Thyroid gland (tissue), 4 donors: ENCODE measurements at regions not wholly inside any gene's neighbourhood (a gene's known extent, or its start where the extent isn't known, plus 50 kb on each side); places are given as distances from the start of the nearest gene placed in this dataset.

Experiments used
- DNase-seq, 2 donors: peaks; one replicate each; pipeline ENCODE4 v3.0.0-alpha.2; 2019
- H3K27ac ChIP-seq, 3 donors: fragments of 200-600 bp; sonication (generic); 1 replicate in 2 of 3; 2 replicates in 1 of 3; pipeline ENCODE4 v1.5.1; 2016 to 2019; ENCODE audit warnings: mild to moderate bottlenecking in 1 of 3, moderate library complexity in 1 of 3
- H3K27me3 ChIP-seq: fragments of 200-600 bp; sonication (generic); one replicate; pipeline ENCODE4 v1.5.1; 2019
- H3K36me3 ChIP-seq, 2 donors: fragments of 200-600 bp; sonication (generic); one replicate each; pipeline ENCODE4 v1.5.1; 2016 to 2019
- H3K4me1 ChIP-seq, 2 donors: fragments of 200-600 bp; sonication (generic); one replicate each; pipeline ENCODE4 v1.5.1; 2017 to 2019
- H3K4me3 ChIP-seq, 3 donors: fragments of 200-600 bp; sonication (generic); replicated peaks in 1 of 3; 1 replicate in 2 of 3; 2 replicates in 1 of 3; pipeline ENCODE4 v1.5.1; 2016; ENCODE audit warnings: mild to moderate bottlenecking in 1 of 3
- H3K9me3 ChIP-seq: fragments of 200-600 bp; sonication (generic); one replicate; pipeline ENCODE4 v1.5.1; 2017
- CTCF ChIP-seq, 6 experiments: fragments of 200-600 bp in 3 of 6; fragments of 450-650 bp in 3 of 6; sonication (generic) in 3 of 6; IDR thresholded peaks; one replicate each; pipeline ENCODE4 v1.5.1; 2016 to 2019; ENCODE audit warnings: antibody characterized with exemption in 6 of 6, mild to moderate bottlenecking in 2 of 6, inconsistent platforms in 1 of 6, moderate library complexity in 1 of 6
- POLR2A ChIP-seq, 2 donors: fragments of 450-650 bp; IDR thresholded peaks; one replicate each; pipeline ENCODE4 v1.6.1; 2017; ENCODE audit warnings: antibody characterized with exemption in 2 of 2, mild to moderate bottlenecking in 2 of 2, moderate library complexity in 1 of 2
- WGBS, 2 donors: methylation state at CpG; one replicate each; pipeline ENCODE4 v1.1.5; 2017; 5-methylcytosine and 5-hydroxymethylcytosine counted together
- intact Hi-C: fragments of 100-400 bp; cut with DNase I; formaldehyde crosslinking; loops from one replicate; pipeline ENCODE4 v1.15.1; 2023

DNA sequence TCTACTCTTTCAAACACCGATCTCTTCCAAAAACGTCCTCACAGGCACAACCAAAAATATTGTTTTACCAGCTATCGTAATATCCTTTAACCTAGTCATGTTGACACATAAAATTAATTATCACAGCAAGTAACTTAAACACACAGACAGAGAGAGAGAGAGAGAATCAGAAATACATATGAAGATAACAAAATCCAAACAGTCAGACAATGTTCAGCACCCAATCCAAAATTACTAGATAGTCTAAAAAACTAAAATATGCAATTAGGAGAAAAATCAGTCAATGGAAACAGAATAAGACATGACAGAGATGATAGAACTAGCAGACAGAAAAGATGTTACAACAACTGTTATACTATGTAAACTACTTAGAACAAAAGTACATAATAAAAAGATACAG is 537.7 kb downstream of the LMO4 start:
- intact Hi-C loops, result no loop called here

GRCh38 chr1:87867626-87868025 is 538.9 kb downstream of the LMO4 start:
- DNase-seq, result no peak
- Histone ChIP-seq H3K4me3 (no peak overlapping the region), H3K27me3 (no peaks in the 10 kb centered on the region), H3K4me1 (no peaks in the 10 kb centered on the region), H3K27ac (no peak overlapping the region), H3K36me3 (no peaks in the 10 kb centered on the region), H3K9me3 (no peaks in the 10 kb centered on the region)
- TF ChIP-seq CTCF (IDR thresholded peaks at IDR 0.05) (no peak), POLR2A (IDR thresholded peaks at IDR 0.05) (no peak)
- intact Hi-C loops, result no loop called here
- 48 to 71% methylated on average over 1 of the region's 1 CpG for WGBS, 2 donors

More for the DNA sequence above, 537.7 kb downstream of the LMO4 start:
- no peak for TF ChIP-seq CTCF (IDR thresholded peaks at IDR 0.05)
- TF ChIP-seq POLR2A (IDR thresholded peaks at IDR 0.05), result no peak
- Histone ChIP-seq H3K9me3 (no peaks in the 10 kb centered on the region), H3K27ac (no peak overlapping the region), H3K27me3 (no peaks in the 10 kb centered on the region), H3K4me3 (no peak overlapping the region), H3K4me1 (no peaks in the 10 kb centered on the region), H3K36me3 (no peaks in the 10 kb centered on the region)
- DNase-seq, result no peak
- WGBS, 2 donors, result 90 to 99% methylated on average over 3 of the region's 3 CpGs

DNA sequence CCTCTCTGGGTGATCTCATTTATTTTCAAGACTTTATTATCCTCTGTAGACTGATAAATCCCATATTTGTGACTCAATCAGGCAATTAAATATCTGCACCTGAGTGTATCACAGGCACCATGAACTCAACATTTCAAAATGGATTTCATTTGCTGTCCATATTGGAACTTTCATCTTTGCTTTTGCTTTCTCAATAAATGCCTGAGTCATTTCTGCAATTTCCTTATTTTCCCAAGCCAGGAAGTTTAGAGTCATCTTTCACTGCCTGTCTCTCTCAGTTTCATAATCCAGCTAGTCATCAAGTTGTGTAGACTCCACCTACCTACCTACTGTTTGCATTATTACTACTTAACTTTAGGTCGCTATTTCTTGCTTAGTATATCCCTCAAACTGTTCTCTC is 540.9 kb downstream of the LMO4 start:
- H3K27me3 ChIP-seq, result no peaks in the 10 kb centered on the region
- intact Hi-C loops, result no loop called here
- H3K27ac ChIP-seq, result no peak overlapping the region
- no peak overlapping the region for H3K4me3 ChIP-seq
- TF ChIP-seq CTCF (IDR thresholded peaks at IDR 0.05) (no peak), POLR2A (IDR thresholded peaks at IDR 0.05) (no peak)
- H3K9me3 ChIP-seq, result no peaks in the 10 kb centered on the region
- H3K36me3 ChIP-seq, result no peaks in the 10 kb centered on the region
- 87 to 90% methylated on average over 1 of the region's 1 CpG for WGBS, 2 donors
- DNase-seq, result no peak
- H3K4me1 ChIP-seq, result no peaks in the 10 kb centered on the region

DNA sequence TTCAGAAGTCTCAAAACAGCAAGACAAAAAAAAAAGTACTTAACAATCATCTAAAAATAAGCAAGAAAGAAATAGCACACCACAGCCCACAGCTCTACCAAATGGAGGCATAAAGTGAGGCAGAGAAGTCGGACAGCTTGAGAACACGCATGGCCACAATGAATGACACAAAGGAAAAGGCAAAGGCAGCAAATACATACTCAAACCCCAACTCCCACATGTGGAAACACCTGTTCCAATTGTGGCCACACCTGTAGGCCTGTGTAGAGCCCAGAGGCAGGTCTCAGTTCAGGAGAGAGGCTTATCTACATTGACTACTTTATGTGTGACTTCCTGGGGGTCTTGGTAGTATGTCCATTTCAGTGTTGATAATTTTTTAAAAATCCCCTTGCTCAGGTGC is 543.5 kb downstream of the LMO4 start:
- 85 to 94% methylated on average over 2 of the region's 2 CpGs for WGBS, 2 donors
- intact Hi-C loops, result no loop called here
- H3K27me3 ChIP-seq, result no peaks in the 10 kb centered on the region

DNA sequence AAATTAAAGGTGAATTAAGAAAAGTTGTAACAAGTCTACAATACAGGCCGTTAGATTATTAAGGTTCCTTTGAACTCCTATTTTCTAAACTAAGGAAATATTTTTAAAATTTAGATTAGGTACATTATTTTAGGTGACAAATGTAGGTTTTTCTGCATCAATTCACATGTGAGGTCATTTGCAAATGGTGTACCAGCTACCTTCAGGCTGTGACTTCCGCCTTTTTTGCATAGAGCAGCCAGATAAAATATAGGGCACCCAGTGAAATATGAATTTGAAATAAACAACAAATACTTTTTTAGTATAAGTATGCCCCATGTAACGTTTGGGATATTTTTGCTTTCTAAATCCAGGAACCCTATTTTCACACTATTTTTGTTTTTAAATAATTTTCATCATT is 544.0 kb downstream of the LMO4 start:
- H3K4me3 ChIP-seq, result no peak overlapping the region
- intact Hi-C loops, result no loop called here
- 93% methylated on average over 3 of the region's 3 CpGs for WGBS, 2 donors
- H3K4me1 ChIP-seq, result no peaks in the 10 kb centered on the region
- no peaks in the 10 kb centered on the region for H3K9me3 ChIP-seq
- TF ChIP-seq POLR2A (IDR thresholded peaks at IDR 0.05), result no peak
- TF ChIP-seq CTCF (IDR thresholded peaks at IDR 0.05), result no peak
- H3K27me3 ChIP-seq, result no peaks in the 10 kb centered on the region
- DNase-seq, result no peak
- H3K36me3 ChIP-seq, result no peaks in the 10 kb centered on the region
- no peak overlapping the region for H3K27ac ChIP-seq

More for the DNA sequence above, 543.5 kb downstream of the LMO4 start:
- Histone ChIP-seq H3K27ac (no peak overlapping the region), H3K36me3 (no peaks in the 10 kb centered on the region), H3K9me3 (no peaks in the 10 kb centered on the region), H3K4me3 (no peak overlapping the region), H3K4me1 (no peaks in the 10 kb centered on the region)
- no peak for DNase-seq
- TF ChIP-seq POLR2A (IDR thresholded peaks at IDR 0.05) (no peak), CTCF (IDR thresholded peaks at IDR 0.05) (no peak)
